HUDEP-2 (cell line): ENCODE measurements at regions not wholly inside any gene's neighbourhood (a gene's known extent, or its start where the extent isn't known, plus 50 kb on each side); places are given as distances from the start of the nearest gene placed in this dataset.
"Not testable (repeated sequence)": the region's sequence is repeated elsewhere in the genome, so short reads cannot be mapped to it uniquely, and the experiment has no call there.

Source experiments
- DNase-seq, 76 experiments: peaks; one replicate each; lab custom pipeline; 2025; ENCODE audit not compliant: unreplicated experiment in 76 of 76; lab: John Stamatoyannopoulos, UW

- DNase-seq: not testable (repeated sequence)
Observed at GRCh38 chr6:120931520-120932180, 402.6 kb downstream of the TBC1D32 start.

GRCh38 chr6:120930500-120930899, 403.8 kb downstream of the TBC1D32 start:
- not testable (repeated sequence) for DNase-seq

DNA sequence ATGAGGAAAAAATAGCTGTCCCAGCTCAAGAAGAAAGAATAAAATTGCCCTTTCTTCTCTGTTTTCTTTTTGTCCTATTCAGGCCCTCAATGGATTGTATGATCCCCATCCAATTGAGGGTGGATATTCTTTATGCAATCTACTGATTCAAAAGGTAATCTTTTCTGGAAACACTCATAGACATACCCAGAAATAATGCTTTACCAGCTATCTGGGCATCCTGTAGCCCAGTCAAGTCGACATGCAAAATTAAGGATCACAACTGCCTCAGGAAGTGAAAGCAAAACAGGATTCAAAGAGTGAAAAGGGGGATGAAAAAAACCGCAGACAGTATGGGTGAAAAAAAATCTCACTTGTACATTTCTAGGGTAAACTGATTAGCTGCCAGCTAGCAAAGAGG, 410.1 kb downstream of the TBC1D32 start:
- DNase-seq: no peak

- no peak for DNase-seq
Observed at GRCh38 chr6:120918137-120918536, 416.1 kb downstream of the TBC1D32 start.

GRCh38 chr6:120916844-120917243, 417.4 kb downstream of the TBC1D32 start:
- no peak for DNase-seq

DNA sequence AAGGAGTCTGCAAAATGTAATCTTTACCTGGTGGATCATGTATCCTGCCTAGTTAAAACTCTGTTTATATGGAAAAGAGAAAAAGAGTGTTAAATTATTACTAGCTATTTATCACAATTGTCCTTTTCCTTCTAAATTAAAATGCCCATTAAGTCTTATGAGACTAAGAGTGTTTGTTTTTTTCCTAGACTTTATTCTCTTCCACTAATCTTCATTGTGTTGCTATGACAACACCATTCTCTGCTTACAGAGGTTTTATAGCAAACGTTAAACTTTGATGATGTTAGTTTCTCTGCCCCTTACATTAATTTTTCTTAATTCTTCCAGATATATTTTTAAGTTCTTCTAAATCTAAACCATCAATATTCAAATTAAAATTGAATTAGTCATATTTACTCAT, 420.8 kb downstream of the TBC1D32 start:
- DNase-seq: no peak

GRCh38 chr6:120908767-120909166, 425.5 kb downstream of the TBC1D32 start:
- no peak for DNase-seq

DNA sequence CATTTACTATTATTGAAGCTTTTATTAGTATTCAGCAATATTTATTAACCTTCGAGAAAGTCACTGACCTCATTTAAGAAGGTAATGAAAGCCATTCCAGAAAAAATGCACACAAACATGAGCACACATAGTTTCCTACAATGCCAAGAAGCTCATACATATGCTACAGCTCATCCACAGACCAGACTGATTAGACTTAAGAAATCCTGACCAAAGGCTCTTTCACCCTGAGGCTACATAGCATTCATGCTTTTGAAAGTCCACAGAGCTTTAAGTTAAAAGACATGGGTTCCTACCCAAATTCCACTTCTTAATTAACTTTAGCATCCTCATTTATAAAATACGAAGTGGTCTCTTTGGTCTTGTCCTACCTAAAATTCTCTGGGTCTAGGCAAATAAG, 430.4 kb downstream of the TBC1D32 start:
- no peak for DNase-seq

DNA sequence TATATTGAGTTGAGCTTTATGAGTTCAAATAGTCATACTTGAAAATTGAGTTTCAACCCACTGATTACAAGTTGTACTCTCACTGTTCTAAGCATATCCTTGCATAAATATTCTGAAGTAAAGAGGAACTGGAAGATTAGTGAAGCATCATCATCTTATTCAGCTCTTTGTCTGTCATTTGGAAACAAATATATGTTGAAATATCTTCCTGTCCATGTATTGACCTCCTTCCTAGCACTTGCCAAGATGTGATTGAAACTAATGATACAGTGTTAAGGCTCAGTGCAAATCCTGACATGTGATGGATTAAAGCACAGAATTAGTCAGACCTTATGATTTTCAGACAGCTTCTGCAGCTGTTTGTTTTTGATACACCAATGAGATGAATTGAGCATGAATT, 434.3 kb downstream of the TBC1D32 start:
- no peak for DNase-seq

- DNase-seq: no peak
Observed at GRCh38 chr6:120894077-120894476, 440.2 kb downstream of the TBC1D32 start.

- DNase-seq: no peak
Observed at GRCh38 chr6:120876931-120877330, 457.3 kb downstream of the TBC1D32 start.

DNA sequence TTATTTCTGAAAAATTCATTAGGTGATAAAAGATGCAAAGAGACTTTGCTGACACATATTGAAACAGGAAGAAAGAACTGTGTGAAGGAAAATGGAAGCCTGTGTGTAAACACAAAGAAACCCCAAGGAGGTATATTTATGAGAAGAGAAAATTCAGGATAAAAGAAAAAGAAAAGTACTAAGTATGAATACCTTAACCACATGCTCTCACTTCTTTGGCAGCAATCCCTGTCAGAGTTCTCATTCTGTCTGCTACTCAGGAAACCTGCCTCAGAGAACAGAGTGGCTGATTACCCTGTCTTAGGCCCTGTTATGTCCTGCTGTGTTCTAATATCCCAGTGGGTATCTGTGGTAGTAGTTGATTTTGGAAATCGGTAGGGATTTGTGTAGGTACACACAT, 457.9 kb downstream of the TBC1D32 start:
- DNase-seq: no peak

GRCh38 chr6:120875900-120876299, 458.4 kb downstream of the TBC1D32 start:
- no peak for DNase-seq

GRCh38 chr6:120874422-120874821, 459.9 kb downstream of the TBC1D32 start:
- DNase-seq: no peak

DNA sequence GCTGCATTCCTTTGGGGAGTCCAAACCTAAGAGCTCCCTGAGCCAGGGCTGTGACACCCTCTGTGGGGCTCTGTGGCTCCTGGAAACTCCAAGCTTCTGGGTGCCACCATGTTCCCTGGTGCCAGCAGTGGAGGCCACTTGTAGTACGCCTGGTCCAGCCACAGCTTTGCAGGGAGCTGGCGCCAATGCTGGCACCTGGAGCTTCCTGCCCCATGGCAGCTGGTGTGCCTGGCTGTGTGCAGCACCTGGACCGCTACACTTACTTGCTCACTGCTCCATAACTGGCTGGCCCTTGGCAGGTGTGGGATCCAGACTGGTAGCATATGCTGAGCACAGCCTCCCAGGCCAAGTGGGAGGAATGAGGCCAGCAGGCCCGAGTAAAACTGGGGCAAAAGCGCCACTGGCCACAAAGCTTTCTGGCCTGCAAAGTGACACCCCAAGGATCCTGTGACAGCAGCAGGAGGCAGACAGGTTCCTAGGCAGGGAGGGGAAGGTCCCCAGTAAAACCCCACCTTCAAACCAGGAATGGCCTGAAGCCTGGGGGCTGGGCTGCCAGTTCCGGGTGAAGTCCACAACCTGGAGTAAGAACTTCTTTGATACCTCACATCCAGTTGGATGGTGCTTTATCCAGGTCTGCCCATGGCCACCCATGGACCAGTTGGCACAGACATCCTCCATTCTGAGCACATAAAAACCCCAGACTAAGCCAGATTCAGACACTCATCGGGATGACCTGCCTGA, 461.0 kb downstream of the TBC1D32 start:
- DNase-seq: no peak

GRCh38 chr6:120872262-120872578, 462.1 kb downstream of the TBC1D32 start:
- no peak for DNase-seq

DNA sequence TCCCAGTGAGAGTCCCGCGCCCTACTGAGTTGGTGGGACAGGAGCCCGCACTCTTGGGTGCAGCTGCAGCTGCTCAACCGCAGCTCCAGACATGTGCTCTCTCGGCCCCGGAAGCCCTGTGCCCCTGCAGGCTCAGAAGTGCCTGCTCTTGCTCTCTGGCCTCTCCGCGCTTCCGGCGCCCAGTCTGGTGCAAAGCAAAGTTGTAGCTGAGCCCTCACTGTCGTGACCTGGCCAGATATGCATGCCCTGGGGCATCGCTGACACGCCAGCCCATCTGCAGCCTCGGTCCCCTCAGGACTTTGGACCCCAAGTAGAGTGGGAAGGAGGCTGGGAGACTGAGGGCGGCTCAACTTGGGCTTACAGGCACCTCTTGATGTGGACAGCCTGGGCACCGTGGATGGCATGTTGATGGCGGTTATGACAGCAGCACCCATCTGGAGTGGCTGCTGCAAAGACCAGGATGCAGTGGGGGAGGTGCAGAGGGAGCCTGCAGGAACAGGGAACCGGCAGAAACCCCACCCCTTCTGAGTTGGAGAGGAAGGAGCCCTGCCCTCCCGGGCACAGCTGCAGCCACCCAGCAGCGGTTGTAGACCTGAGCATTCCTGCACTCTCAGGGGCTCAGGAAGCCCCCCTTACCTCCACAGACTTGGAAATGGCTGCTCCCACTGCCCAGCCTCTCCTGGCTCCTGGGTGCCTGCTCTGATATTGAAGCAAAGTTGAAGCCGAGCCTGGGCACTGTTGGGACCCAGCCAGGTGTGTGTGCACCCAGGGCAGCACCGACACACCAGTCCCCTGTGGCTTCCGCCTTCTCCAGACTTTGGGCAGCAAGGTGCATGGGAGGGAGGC, 462.6 kb downstream of the TBC1D32 start:
- DNase-seq: no peak

GRCh38 chr6:120869397-120869796, 464.9 kb downstream of the TBC1D32 start:
- DNase-seq: peak in 2 of 76 experiments; percentile 1 to 6

DNA sequence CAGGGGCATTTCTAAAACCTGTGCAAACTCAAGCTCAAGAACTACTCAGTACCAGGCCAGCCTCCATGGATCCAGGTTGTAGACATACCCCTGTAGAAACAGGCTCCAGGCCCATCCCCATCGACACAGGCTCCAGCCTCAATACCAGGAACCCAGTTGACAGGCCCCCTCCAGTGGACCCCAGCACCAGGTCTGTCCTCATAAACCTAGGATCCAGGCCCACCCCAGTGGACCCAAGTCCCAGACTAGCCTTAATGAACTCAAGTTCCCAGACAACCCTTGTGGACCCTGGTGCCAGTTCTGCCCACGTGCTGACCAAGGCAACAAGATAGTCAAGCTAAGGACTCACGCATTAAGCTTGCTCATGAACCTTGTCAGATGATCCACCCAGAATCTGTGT, 476.9 kb downstream of the TBC1D32 start:
- DNase-seq: no peak

DNA sequence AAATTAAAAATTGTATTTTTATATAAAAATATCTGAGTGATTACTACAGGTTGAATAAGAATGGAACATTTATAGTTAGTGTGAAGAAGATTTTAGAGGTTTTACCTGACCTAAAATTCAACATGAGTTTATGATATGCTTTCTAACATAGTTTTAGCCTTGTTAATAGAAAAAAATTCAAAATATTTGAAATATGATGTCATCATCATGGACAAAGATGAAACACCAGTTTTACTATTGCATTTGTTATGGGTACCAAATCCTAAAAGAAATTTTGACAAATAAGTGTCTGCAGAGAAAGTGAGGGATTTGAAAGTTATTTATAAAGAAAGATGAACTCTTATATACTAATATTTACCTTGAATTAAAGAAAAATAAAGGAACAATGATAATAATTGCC, 479.7 kb downstream of the TBC1D32 start:
- no peak for DNase-seq

DNA sequence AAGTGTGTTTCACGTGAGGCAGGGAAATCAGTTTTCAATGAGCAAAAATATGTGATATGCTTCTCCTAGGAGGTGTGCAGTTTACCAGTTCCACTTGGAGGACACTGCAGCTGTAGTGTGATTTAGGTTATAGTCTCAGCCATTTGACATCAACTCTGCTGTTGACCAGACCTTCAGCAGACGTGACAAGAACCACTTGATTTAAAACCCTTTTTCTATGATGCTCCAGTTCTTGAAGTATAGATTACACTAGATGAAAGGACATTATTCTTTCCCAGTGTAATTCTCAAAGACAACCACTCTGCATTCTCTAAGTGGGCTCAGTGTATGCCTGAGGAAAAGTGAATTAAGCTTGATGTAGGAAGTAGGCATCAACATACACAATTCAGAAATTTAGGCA, 480.8 kb downstream of the TBC1D32 start:
- no peak for DNase-seq
